ENCODE measurements at regions not wholly inside any gene's neighbourhood (a gene's known extent, or its start where the extent isn't known, plus 50 kb on each side); places are given as distances from the start of the nearest gene placed in this dataset.

DNA sequence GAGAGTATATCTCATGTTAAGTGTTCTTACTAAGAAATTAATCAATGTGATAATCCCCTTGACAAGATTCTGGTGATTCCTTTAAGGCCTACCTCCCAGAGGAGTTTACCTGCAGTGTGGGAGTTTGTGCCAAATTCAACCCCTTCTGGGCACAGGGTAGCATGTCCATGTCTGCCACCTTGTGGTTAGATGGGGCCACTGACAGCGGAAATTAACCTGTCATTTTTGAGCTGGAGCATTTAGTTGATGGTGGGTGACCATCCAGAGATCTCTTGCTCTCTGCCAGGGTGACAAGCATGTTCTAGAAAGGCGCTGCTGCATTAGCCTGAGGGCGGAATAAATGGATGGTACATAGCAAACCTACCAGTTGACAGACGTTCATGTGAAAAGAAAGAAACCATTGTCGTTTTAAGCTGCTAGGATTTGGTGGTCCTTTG, 132.2 kb downstream of the FBXO4 start:
- TF ChIP-seq, protein P1, sequence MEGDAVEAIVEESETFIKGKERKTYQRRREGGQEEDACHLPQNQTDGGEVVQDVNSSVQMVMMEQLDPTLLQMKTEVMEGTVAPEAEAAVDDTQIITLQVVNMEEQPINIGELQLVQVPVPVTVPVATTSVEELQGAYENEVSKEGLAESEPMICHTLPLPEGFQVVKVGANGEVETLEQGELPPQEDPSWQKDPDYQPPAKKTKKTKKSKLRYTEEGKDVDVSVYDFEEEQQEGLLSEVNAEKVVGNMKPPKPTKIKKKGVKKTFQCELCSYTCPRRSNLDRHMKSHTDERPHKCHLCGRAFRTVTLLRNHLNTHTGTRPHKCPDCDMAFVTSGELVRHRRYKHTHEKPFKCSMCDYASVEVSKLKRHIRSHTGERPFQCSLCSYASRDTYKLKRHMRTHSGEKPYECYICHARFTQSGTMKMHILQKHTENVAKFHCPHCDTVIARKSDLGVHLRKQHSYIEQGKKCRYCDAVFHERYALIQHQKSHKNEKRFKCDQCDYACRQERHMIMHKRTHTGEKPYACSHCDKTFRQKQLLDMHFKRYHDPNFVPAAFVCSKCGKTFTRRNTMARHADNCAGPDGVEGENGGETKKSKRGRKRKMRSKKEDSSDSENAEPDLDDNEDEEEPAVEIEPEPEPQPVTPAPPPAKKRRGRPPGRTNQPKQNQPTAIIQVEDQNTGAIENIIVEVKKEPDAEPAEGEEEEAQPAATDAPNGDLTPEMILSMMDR (IDR thresholded peaks at IDR 0.05) = peak; percentile 80
- TF ChIP-seq EZH2 (IDR thresholded peaks at IDR 0.05) (no peak), EZH2phosphoT487 (IDR thresholded peaks at IDR 0.05) (no peak)
